K562 (cell line): ENCODE measurements at regions not wholly inside any gene's neighbourhood (a gene's known extent, or its start where the extent isn't known, plus 50 kb on each side); places are given as distances from the start of the nearest gene placed in this dataset.

Source experiments
- HDAC2 ChIP-seq: fragments of 450-650 bp; IDR thresholded peaks from 2 replicates; pipeline ENCODE4 v1.6.1; 2016; ENCODE audit warnings: mild to moderate bottlenecking
- TF ChIP-seq, protein P1 (sequence below): fragments of 250-450 bp; sonication (Bioruptor Pico); IDR thresholded peaks from 2 replicates; pipeline ENCODE4 v1.4.0; 2020; ENCODE audit warnings: mild to moderate bottlenecking, moderate library complexity

- TF ChIP-seq HDAC2 = no peak
- TF ChIP-seq, protein P1, sequence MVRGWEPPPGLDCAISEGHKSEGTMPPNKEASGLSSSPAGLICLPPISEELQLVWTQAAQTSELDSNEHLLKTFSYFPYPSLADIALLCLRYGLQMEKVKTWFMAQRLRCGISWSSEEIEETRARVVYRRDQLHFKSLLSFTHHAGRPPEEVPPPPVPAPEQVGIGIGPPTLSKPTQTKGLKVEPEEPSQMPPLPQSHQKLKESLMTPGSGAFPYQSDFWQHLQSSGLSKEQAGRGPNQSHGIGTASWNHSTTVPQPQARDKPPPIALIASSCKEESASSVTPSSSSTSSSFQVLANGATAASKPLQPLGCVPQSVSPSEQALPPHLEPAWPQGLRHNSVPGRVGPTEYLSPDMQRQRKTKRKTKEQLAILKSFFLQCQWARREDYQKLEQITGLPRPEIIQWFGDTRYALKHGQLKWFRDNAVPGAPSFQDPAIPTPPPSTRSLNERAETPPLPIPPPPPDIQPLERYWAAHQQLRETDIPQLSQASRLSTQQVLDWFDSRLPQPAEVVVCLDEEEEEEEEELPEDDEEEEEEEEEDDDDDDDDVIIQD = no peak
Observed at GRCh38 chr12:47318963-47319362, 239.2 kb upstream of the AMIGO2 start.
